GM20431 (cell line): ENCODE measurements at regions not wholly inside any gene's neighbourhood (a gene's known extent, or its start where the extent isn't known, plus 50 kb on each side); places are given as distances from the start of the nearest gene placed in this dataset.
"Not testable (repeated sequence)": the region's sequence is repeated elsewhere in the genome, so short reads cannot be mapped to it uniquely, and the experiment has no call there.

Experiments
- in situ Hi-C: fragments of 300-500 bp; cut with MseI, MboI; formaldehyde crosslinking; loops from one replicate; pipeline ENCODE4 v1.15.0; 2020; ENCODE audit warnings: low sequenced_read_pairs; ENCODE audit not compliant: unreplicated experiment

DNA sequence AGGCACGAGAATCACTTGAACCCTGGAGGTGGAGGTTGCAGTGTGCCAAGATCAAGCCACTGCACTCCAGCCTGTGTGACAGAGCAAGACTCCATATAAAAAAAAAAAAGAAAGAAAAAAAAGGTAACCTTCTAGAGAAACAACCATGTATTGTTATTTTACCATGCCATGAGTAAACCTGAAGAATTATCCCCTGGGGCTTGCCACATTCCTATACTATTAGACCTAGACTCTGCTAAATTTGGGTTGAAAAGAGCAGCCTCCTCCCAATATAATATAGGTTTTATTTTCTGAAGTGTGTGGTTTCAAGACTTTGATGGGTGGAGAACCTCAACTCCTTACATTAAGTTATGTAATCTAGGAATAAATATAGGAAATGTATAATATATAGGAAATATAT is 118.0 kb upstream of the KCTD3 start:
- in situ Hi-C loops = not testable (repeated sequence)

DNA sequence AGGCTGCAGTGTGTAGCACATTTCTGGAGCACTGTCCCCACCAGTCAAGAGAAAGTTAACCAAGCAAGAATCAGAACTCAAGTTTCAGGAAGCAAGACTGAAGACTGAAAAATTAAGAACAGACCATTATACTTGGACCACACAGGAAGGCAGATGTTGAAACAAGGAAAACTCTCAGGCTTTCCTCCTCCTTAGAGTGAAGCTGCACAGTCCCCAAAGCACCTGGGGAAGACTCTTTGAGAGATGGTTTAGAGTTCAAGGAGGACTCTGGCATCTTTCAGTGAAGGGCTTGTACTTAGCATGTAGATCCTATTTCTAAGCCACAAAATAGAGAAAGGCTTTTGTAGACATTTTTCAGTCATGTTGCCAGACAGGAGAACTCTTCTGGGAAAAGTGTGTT is 113.7 kb upstream of the KCTD3 start:
- in situ Hi-C loops = no loop called here

DNA sequence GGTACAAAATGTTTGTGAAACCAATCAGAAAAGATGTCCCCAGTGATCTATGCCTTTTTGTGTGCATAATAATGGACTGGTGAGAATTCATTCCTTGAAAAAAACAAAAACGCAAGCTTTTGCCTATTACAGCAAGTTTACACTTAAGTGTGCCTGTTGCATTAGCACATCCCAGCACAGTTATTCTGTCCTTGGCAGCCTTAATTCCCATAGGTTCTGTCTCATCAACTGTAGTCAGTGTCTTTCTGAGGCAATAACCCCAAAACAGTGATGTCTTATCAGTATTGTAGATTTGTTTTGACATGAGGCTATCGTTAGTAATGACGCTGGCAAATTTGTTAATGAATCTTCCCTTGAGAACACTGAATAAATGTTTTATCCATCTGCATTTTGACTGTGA is 109.9 kb upstream of the KCTD3 start:
- in situ Hi-C loops = no loop called here

DNA sequence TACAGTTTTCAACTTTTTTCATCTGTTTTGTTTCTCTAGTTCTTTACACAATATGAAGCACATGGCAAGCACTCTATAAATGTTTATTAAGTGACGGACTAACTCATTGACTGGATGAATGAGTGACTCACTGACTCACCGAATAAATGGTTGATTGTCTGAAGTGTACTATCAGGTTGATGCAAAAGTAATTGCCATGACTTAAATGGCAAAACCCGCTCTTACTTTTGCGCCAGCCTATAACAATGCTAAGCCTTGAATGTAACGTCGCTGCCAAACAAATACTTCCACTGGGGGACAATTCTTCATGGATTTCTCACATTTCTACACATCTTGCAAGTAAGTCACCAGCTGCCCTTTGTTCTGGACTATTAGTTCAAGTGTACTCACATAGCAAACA is 109.0 kb upstream of the KCTD3 start:
- in situ Hi-C loops = no loop called here

DNA sequence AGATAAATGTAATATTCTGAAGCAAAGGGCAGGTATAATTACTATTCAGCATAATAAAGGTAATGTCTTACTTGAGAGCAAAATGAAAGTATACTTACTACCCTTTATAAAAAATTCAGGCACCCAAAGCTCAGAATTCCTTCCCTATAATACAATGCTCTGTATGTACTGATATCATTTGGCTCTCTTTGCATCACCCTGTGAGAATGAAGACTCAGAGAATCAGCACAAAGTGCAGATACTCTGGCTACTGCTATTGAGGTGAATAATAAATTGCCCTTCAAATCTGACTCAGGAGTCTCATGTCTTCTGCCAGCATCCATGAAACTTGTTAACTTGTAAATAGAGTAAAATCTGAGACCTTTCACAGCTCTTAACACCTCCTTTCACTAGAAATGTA is 108.5 kb upstream of the KCTD3 start:
- in situ Hi-C loops = no loop called here

DNA sequence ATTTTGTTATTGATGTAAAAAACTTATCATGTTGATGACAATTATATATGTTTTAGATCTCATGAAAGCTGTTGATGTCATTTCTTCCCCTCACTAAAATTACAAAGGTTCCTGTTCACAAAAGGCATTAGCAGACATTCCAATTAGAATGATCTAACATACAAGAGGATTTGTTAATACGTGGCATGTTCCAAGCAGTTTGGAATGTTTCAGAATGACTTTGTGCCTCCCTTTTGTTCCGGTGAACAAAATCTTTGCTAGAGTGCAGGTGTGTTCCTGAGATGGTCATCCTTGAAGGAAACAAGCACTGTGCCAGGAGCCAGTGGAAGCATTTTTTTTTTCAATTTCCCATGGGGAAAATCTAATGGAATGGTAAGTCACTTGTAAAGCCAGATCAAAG is 108.0 kb upstream of the KCTD3 start:
- in situ Hi-C loops = no loop called here

DNA sequence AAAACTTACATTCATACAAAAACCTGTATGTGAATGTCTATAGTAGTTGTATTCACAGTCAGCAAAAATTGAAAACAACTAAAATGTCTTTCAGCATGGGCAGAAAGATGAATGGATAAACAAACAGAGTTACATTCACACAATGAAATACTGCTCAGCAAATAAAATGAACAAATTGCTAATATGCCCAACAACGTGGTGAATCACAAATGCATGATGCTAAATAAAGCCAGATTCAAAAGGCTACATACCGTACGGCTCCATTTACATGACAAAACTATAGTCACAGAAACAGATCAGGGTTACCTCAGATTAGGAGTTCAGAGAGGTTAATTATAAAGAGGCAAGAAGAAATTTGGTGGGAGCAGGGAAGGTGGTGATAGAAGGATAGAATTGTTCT is 100.7 kb upstream of the KCTD3 start:
- in situ Hi-C loops = no loop called here

DNA sequence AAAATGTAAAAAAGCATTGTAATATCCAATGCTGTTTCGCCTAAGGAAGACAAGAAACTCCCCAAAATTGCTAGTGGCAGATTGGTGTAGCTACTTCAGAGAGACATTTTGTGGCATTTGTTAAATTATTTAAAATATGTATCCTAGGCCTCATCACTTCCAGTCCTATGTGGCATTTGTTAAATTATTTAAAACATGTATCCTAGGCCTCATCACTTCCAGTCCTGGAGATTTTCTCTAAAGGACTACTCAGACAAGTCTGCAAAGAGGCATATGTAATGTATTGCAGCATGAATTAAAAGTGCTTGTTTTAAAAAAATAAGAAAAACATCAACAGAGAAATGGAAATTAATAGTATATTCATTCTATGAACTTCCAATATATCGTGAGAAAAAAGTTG is 95.6 kb upstream of the KCTD3 start:
- in situ Hi-C loops = no loop called here

DNA sequence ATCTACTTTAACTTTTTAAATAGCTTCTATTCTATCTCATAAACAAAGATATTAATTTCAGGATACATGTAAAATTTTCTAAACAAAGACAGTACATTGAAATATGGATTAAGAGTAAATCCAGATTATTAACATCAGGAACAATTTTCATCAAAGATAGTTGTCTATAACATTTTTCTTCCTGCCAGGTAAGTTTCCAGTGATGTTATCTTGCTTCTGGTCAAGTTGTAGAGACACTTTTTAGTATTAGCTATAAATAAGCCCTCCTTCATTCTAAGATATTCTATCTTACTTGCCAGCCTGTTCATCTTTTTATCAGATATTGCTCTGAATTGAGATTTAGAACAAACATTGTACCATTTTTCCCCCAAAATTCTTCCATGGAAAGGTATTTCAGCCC is 94.4 kb upstream of the KCTD3 start:
- in situ Hi-C loops = no loop called here

DNA sequence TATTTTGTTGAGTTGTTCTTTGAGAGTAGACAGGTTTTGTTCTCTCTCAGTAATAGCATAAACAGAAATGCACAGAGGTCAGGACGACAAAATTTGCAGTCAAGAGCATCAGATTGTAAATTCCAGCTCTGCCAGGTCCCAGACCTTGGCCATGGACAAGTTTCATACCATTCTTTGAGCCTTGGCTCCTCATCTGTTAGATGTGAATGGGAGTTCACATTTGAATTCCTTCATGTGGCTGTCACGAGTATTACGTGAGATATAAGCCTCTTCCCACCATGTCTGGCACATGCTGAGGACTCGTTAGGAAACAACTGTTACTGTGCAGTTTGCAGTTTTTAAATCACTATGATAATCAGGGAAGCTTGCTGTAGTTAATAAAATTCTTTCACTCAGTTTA is 93.2 kb upstream of the KCTD3 start:
- in situ Hi-C loops = no loop called here

DNA sequence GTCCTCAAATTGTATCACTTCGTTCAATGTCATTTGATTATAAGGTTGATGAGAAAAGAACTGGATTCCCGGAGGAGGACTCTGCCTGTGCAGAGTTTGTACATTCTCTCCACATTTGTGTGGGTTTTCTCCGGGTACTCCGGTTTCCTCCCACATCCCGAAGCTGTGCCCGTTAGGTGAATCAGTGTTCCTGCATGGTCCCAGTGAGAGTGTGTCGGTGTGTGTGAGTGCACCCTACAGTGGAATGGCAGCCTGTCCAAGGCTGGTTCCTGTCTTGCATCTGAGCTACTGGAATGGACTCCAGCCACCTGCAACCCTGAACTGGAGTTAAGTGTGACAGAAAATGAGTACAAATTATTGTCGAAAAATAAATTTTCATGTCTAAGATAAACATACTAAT is 92.2 kb upstream of the KCTD3 start:
- in situ Hi-C loops = no loop called here

DNA sequence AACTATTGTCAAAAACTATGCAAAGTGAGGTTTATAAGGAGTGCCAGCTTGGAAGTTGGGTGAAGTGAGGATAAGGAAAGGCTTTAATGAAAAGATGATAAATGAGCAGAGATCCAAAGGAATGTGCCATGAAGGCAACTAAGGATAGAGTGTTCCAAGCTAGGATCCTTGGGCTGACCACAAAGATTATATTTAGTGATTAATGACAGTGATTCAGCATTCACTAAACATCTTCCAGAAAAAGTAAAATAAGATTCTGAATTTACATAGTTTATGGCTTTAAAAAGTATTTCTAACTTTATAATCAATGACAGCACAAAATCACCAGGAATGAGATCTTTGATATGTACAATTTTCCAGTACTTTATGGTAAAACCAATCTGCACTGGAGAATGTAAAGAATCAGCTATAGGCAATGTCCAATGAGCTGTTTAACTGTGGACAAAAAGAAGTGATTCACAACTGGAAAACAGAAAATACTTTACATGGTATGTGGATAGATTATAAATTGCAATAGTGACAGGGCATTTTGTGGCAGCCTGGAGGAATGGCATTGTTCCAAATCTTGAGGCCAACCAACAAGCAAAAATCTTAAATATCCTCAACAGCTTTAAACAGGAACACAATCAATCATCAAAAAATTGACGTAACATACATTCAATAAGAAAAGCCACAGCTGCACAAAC is 91.2 kb upstream of the KCTD3 start:
- in situ Hi-C loops = no loop called here

DNA sequence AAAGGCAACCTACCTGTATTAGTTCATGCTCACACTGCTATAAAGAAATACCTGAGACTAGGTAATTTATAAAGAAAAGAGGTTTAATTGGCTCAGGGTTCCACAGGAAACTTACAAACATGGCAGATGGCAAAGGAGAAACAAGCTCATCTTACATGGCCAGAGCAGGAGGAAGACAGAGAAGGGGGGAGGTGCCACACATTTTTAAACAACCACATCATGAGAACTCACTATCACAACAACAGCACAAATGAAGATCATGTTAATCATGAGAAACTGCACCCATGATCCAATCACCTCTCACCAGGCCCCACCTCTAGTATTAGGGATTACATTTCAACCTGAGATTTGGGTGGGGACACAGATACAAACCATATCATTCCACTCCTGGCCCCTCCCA is 90.6 kb upstream of the KCTD3 start:
- in situ Hi-C loops = no loop called here

DNA sequence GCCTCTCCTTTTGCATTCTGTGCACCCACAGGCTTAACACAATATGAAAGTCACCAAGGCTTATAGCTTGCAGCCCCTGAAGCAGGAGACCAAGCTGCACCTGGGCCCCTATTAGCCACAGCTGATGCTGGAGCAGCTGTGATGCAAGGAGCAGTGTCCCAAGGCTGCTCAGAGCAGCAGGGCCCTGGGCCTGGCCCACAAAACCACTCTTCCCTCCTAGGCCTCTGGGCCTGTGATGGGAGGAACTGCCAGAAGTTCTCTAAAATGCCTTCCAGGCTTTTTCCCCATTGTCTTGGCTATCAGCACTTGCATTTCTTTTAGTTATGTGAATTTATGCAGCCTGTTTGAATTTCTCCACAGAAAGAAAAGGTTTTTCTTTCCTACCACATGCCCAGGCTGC is 89.5 kb upstream of the KCTD3 start:
- in situ Hi-C loops = no loop called here

DNA sequence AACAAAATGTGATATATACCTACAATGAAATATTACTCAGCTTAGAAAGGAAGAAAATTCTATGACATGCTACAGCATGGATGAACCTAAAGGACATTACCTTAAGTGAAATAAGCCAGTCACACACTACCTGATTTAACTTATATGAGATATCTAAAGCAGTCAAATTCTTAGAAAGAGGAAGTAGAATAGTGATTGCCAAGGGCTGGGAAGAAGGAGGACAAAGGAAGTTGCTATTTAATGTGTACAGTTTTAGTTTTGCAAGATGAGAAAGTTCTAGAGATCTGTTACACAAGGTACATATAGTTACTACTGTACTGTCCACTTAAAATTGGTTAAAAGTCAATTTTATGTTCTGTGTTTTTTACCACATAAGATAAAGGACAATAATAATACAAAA is 87.5 kb upstream of the KCTD3 start:
- in situ Hi-C loops = no loop called here

DNA sequence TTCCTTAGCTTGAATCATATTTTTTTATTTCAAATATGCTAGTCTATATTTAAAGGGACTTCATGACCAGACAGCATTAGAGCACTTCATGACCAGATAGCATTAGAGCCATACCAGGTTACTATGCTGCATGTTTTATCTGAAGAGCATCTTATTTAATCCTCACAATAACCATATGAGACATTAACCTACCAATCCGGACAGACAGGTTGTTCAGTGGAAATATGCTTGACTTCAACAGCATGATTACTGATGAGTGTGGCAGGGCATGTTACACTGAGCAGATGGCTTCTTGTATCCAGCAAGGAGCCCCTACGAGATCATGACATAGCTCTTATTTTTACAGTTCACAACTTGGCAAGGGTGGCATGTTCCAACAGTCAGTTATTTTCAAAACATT is 85.0 kb upstream of the KCTD3 start:
- in situ Hi-C loops = no loop called here

DNA sequence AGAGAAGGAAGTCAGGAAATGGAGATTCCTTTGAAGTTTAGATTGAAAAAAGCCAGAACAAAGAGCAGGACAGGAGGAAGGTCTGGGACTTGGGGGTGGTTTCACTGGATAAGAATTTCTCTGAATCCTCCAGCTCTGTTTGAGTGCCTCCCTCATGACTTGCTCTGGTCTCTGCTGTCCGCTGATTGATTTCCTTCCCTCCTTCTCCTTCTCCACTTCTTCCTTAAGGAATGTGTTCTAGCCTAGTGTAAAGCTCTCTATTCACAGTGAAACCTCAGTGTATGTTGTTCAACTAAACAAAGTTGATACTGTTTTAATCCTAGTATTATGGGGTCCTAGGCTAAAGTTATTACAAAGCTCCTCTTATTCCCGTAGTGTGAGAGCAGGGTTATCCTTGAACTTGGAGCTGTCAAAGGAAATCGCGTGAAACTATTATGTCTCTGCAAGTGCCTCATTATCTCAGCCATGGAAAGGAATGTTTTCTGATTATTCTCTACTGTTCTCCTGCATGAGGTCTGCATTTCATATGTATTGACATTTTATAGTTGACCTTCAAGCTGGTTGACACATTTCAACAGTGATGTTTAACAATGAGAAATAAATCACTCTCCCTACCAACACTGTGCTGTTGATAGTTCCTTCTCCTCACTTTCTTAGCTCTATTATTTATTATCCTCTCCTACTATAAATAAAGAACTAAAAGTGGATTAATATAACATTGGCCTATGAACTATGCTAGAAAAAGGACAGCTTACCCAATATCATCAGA is 82.7 kb upstream of the KCTD3 start:
- in situ Hi-C loops = no loop called here

DNA sequence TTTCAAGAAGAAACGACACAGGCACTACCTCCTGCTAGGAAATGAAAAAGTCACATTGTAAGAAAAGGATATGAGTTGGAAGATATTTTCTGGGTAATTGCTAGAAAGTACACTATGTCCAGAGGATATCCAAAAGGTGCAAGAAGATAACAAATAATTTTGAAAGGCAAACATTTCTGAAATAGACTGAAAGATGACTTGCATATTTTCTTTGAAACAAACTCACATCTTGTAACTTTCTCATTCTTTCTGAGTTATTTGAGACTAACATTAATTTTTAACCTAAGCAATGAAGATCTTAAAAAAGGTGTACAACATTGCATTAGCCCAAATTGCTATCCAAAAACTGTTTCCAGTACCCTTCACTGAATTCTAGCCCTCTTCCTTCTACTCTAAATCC is 79.6 kb upstream of the KCTD3 start:
- in situ Hi-C loops = no loop called here

DNA sequence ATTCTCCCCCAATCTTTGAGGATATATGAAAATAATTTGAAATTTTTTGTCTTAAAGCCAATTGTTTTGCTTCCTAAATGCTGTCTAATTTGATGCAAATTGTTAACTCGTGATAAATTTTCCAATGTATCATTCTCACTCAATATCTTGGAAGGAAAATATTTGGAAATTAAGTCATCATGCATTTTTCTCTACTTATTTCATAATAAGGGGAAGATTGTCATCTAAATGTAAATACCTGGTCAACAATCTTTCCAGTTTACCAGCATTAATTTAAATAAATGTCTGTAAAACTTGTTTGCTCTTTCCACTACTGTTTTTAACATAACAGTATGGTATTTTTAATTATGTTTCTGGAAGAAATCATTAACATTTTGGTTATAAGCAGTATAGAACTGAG is 78.3 kb upstream of the KCTD3 start:
- in situ Hi-C loops = no loop called here

DNA sequence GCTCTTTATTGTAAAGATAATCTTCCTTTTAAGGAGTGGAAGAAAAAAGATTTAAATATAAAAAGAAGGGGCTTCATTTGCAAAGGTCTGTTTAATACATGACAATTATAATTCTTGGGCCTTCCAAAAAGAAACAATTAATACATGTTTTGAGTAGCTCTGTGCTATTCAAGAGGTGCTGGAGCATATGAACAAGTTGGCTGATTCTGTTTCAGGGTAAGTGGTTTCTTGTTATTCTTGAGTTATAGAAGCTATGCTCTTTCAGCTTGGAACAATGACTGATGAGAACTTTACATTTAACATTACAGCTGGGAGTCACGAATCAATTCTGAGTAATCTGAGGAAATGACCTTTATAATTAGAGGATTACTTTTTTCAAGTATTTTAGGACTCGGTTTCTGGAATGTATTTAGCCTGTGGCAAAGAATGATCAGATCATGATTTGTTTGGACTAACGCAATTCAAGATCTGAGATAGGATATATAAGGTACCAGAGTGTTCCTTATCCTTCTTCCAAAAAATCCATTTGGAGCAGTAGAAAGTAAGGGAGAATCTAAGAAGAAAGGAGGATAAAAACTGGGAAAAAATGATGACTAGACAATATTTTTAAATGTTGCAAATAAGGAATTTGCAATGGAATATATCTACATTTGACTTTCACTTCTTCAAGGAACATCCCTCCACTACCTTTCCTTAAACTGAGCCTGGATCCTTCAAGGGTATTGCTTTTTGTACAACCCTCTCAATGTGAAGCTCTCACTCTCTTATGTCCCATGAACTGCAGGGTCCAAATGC is 77.1 kb upstream of the KCTD3 start:
- in situ Hi-C loops = no loop called here

DNA sequence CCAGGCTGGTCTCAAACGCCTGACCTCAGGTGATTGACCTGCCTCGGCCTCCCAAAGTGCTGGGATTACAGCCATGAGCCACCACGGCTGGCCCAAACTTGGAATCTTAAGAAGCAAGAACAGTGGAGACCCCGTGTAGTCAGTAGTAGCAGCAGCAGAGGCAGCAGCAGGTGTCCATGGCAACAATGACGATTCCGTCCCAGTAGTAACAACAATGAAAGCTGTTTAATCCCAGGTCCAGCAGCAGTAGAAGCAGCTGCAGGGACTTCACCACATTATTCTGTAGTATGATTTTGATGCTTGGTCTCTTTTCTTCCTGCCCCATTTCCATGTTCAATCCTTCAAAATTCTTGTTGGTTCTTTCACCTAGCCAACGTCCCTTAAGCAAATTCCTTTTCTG is 69.6 kb upstream of the KCTD3 start:
- in situ Hi-C loops = no loop called here
